GM12872 (cell line): ENCODE measurements at regions not wholly inside any gene's neighbourhood (a gene's known extent, or its start where the extent isn't known, plus 50 kb on each side); places are given as distances from the start of the nearest gene placed in this dataset.

Source experiments
- CTCF ChIP-seq: IDR thresholded peaks from 3 replicates; pipeline ENCODE4 v1.5.1; 2011; ENCODE audit warnings: low read depth, mild to moderate bottlenecking, low read length, moderate library complexity; ENCODE audit not compliant: insufficient read depth

DNA sequence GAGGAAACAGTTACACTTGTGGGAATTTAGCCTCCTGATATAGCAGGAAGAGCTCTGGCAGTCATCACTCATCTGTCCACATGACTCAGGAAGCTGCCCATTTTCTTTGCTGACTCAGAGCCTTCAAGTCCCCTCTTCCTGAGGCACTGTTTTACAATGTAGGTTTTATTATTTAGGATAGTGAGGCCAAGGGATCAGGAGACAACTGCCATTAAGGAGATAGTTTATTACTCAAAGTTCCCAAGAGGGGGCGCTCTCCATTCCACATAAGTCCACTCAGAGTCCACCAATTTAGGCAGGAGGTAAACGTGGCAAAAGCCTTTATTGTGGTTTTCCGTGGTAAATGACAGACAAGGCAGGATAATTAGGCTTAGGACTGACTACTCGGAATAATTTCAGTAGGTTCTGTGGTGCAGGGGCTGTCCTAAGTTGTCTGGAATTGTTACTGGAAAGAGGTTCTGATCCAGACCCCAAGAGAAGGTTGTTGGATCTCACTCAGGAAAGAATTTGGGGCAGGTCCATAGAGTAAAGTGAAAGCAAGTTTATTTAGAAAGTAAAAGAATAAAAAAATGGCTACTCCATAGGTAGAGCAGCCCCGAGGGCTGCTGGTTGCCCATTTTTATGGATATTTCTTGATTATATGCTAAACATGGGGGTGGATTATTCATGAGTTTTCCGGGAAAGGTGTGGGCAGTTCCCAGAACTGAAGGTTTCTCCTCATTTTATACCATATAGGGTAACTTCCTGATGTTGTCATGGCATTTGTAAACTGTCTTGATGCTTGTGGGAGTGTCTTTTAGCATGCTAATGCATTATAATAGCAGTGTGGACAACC is 96.0 kb upstream of the RAB40AL start:
- TF ChIP-seq CTCF, result peak; percentile 25; the same call in 1 of the 3 replicates

DNA sequence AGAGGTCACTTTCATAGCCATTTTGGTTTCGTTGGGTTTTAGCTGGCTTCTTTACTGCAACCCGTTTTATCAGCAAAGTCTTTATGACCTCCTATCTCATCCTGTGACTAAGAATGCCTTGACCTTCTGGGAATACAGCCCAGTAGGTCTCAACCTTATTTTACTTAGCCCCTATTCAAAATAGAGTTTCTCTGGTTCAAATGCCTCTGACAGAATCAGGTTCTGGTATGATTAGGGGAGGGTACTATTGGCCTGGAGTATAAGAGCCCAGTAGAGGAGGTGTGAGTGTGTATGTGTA is 95.4 kb upstream of the RAB40AL start:
- TF ChIP-seq CTCF, result no peak

GRCh38 chrX:102845020-102845419 is 92.1 kb upstream of the RAB40AL start:
- no peak for TF ChIP-seq CTCF

DNA sequence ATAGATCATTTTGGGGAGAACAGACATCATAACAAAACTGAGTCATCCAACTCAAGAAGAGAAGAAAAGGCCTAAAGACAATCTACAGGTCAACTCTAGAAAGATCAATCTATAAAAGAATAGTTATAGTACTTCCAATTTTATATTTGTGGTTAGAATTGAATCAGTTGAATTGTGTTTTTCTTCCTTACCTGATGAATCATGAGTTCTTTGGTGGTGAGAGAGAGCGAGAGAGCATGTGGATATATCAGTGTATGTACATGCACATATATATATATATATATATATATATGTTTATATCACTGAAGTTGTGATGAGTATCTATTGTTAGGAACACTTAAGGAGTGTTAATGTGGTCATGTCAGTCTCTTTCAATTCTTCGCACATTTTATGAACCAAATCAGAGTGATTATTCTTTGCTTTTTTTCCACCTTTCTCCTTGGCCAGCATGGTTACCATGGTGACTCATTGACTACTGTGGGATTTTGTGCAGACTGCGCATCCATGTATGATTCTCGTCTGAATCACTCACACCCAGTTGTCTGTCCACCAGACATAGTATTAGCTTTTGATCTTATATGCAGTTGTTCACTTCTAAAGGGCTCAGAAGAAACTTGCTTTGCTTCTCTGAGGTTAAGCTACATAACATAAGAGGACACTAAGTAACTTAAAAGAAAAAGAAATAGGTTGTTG is 90.4 kb upstream of the RAB40AL start:
- TF ChIP-seq CTCF, result no peak

GRCh38 chrX:102847362-102847761 is 89.7 kb upstream of the RAB40AL start:
- no peak for TF ChIP-seq CTCF

DNA sequence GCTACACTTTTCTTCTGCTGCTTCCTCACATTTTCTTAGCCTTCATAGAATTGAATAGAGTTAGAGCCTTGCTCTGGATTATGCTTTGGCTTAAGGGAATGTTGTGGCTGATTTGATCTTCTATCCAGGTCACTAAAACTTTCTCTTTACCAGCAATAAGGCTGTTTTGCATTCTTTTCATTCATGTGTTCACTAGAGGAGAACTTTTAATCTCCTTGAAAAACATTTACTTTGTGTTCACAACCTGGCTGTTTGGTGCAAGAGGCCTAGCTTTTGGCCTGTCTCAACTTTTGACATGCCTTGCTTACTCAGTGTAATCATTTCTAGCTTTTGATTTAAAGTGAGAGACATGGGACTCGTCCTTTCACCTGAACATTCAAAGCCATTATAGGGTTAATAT is 87.7 kb upstream of the RAB40AL start:
- no peak for TF ChIP-seq CTCF

DNA sequence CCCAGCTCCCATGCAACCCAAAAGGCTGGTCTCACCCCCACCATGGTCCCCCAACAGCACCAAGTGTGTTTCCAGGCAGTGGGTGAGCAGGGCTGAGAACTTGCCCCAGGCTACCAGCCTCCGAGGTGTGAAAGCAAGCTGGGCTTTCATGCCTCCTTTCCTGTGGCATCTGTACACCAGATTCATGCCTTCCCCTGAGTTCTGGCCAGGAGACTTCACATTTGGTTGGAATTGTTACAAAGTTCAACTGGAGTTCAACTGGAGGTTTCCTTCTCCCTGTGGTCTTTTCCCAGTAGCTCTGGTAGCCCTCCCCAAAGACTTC is 77.6 kb upstream of the RAB40AL start:
- TF ChIP-seq CTCF, result no peak
